GM18502 (cell line): ENCODE measurements at regions not wholly inside any gene's neighbourhood (a gene's known extent, or its start where the extent isn't known, plus 50 kb on each side); places are given as distances from the start of the nearest gene placed in this dataset.
A peak's percentile ranks its signal among the peaks of the same experiment; 100 is the strongest.

Experiments used
- ATAC-seq: cut with Tn5 transposase; IDR thresholded peaks from one replicate; pipeline ENCODE4 v1.9.1; 2021; ENCODE audit warnings: mild to moderate bottlenecking; ENCODE audit not compliant: unreplicated experiment, poor library complexity

DNA sequence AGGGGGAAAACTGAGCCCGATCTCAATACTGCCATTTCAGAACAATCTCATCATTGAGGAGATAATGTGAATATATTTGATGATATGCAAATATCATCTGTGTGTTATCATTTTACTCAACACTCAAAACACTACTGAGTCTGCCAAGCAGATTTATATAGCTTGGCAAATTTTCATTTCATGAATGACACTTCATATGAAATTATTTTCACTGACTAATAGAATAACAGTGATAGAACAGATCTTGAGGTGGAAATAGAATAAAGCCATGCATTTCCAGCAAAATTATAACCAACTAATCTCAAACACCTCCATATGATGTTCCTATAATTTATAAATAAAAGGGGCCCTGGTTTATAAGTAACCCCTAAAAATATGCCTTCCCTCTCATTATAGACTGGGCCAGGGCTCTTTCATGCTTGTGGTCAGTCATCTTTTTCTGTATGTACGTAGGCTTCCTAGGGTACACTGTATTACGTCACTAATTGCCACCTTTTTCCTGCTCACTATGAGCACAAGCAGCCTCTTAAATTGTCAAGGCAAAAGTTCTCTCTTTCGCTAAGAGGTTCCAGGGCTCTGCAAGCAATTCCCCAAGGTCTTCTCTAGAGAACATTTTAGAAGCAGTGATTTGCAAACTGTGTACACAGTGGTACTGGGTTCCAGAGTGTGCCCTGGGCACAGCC, 197.1 kb upstream of the FOXN3 start:
- no peak for ATAC-seq

DNA sequence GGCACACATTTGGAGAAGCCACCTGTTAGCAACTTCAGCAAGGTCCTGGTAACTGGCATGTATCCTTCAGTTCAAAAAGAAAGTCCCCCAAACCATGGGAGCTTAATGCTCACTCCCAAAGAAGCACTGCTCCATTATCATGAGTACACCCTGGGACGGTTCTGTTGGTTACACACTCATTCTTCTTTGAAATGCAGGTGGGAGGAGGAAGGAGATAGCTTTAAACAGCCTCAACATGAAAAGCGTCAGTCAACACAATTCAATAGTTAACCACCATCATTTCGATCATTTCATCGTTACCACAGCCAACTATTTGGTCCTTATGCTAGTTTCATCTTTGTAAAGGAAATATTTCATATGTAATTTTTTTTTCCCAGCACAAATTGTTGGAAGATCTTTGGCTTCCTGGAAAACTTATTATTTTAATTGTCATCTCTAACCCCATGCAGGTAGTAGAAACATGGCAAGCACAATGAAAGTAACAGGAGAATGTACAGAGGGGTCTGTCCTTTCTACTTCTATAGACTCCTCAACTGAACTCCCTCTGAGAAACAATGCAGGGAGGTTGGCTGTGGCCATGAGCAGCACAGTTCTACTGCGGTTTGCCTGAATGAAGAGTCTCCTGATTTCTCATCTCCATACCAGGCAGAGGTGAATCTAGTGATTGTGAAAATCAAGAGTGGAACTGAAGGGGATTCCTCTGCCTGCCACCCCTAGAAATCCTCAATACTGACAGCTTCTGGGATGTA, 196.4 kb upstream of the FOXN3 start:
- ATAC-seq = no peak

DNA sequence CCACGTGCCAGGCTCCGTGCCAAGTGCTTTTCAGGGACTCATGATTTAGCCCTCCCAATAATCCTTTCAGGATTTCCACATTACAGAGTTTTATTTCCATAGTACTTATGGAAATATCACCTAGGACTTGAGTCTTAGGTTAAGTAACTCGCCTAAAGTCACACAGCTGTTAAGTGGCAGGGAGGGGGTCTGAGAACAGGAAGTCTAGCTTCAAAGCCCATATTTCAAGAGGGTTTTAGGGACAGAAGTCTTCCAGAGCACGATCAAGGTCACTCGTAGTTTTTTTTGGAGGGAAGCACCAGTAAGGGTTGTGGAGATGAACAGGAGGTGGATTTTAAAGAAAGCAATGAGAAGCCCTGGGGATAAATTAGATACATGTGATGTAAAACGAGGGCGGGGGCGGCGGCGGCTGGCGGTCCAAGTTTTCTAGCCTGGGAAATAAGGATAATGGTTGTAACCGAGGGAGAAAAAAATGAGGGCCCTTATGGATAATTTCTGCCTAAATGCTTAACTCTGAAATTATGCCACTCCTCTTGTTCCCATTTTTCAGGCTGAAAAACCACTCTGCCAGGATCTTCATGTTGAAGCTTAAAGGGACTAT, 192.6 kb upstream of the FOXN3 start:
- ATAC-seq = no peak

DNA sequence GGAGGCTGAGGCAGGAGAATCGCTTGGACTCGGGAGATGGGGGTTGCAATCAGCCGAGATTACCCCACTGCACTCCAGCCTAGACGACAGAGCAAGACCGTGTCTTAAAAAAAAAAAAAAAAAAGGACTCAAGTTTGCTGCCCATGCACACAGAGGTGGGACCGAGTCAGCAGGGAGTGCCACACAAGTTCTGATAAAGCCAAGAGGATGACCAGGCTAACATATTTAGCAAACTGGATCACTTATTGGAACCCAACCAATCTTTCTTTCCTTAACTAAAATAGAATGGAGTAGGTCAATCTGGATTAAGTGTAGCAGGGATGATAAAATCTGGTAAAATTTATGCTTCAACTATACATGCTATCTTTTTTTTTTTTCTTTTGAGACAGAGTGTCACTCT, 190.4 kb upstream of the FOXN3 start:
- no peak for ATAC-seq

DNA sequence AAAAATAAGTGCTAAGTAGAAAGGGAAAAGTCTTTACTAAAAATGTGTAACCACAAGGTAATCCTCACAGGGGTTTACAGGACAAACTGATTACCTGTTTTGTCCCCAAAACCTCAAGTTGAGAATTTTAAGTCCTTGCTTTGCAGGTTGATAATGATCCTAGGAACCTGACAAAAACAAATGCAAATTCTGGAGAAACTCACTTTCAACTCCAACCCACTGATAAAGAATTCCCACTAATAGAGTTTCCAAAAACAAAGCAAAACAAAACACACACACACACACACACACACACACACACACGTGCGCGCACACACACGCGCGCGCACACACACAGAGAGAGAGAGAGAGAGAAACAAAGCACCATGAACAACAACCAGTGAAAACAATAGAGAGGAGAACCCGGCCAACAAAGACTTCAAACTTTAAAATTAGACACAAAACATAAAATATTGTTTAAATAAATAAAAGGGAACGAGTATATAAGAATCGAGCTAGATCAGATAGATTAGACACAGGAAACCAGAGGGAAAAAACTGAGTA, 187.0 kb upstream of the FOXN3 start:
- ATAC-seq = no peak

DNA sequence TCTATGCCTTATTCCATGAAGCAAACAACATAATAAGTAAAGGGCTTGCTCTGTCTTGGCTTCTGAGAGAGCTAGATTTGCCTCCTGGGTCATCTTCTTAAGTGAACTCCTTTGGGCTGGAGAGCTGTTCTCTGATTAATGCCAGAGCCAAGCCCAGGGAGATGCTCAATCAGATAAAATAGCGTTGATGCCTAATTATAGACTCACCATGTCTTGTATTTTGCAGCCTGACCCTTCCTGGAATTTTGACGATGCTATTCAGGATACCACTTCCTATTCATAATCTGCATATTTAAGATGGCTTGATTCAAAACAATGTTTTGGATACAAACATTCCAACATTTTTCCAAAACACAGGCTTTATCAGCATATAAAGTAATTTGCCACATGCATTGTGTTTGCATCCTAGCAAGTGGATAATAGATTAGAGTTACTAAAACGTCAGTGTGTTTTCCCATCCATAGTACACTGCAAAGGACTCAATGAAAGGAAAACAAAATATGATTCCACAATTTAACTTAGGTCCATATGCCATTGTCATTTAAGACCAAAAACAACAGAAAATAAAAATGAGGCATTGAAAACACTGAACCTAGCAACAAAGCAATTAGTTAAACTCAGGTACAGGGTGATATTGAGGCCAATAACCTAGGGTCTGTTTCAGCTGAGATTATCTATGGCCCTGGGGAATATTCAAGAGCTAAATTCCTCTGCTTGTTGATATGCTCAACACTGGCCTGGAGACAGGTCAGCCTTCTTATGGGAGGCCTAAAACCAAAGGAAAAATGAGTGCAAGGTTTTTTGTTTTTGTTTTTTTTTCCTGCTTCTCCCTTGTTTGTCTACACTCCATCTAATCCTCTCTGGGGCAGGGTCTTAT, 184.2 kb upstream of the FOXN3 start:
- no peak for ATAC-seq

DNA sequence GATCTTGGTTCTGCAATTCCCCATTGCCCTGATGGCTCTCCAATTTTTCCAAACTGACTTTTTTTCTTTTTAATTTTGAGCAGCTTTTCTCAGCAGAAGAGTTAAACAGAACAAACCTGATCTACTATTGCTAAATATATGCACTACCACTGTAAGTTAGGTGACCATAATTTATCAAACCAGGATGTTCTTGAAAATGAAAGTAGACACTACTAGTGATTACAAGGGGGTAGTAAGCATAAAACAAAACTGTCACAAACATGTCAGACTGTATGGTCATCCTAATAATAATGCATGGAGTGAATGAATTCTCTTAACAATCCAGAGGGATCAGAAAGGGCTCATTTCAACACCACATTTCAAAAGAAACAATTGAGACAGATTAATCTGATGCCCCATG, 183.0 kb upstream of the FOXN3 start:
- no peak for ATAC-seq

DNA sequence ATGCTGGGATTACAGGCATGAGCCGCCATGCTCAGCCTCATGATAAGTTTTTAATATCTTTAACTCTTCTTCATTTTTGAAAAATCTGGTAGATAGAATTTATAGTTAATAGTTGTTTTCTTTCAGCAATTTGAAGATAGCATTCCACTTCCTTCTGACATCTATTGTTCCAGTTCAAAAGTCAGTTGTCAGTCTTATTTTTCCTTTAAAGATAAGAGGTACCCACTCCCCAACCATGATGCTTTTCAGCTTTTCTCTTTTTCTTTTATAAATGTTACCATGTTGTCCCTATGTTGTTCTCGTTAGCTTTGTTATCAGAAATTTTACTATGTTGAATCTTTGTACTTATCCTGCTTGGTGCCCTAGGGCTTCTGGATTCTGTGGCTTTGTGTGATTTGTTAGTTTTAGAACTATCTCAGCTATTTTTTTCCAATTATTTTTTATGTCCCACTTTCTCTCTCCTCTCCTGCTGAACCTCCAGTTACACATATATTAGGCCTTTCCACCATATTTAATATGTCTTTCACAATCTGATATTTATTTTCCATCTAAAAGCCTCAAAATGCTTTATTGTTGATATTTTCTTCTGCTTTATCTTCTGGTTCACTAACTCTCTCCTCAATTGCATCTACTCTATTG, 181.6 kb upstream of the FOXN3 start:
- ATAC-seq = no peak

DNA sequence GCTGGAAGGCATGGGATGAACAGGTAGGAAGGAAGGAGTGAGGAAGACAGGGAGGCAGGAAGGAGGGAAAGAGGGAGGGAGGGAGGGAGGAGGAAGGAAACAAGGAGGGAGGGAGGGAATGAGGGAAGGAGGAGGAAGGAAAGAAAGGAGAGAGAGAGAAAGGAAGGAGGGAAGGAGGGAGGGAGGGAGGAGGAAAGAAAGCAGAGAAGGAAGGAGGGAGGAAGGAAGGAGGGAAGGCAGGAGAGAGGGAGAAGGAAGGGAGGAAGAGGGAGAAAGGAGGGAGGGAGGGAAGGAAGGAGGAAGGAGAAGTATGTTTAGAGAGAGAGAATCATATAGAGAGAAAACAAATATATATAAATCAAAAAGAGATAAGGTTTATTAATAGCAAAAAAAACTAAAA, 175.9 kb upstream of the FOXN3 start:
- no peak for ATAC-seq

DNA sequence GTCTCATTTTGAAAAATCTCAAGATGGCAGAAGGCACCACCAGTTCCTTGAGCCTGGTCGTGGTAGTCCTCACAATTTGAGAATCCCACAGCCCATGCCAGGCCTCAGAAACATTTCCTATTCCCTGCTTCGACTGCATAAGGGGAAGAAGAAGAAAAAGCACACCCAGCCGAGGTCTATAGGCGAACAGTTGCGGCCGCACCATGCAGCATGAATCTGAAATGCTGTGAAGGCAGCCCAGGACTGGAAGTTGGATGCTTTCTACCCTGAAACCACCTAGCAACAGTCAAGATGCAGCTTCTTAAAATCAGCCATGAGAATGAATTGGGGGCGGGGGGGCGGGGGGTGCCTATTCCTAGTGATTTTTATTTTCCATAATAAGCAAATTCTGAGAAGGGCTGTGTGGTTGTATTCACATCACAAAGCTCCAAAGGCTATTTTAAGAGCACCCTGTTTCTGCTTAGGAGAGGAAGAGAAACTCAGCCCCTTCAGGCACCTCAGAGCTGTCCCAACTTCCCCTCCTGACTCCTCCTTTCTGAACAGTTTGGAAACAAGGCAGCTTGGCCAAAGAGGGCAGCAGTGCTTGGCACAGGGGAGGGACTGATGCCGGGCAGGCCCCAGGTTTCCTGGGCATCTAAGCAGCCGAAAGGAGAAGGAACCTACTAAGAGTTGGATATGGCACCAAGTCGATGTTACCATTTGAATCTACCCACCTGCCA, 172.5 kb upstream of the FOXN3 start:
- peak; percentile 80 for ATAC-seq

DNA sequence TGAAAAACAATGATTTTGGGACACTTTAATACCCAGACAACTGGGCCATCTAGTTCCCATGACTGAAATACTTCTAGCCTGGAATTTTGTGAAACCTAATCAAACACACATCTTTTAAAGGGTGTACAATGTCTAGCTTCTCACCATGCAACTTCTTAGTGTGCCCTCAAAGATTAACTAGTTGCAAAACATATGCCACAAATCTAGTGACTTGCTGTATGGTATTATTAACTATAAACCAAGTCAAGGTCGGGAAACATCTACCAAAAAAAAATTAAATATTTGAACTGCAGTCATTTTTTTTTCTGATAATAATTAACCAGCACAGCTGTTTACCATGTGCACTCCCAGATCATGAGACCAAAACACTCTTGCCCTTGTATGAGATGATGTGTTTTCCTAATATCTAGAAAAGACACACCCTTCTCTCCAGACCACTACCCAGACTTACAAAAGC, 171.8 kb upstream of the FOXN3 start:
- ATAC-seq = no peak

DNA sequence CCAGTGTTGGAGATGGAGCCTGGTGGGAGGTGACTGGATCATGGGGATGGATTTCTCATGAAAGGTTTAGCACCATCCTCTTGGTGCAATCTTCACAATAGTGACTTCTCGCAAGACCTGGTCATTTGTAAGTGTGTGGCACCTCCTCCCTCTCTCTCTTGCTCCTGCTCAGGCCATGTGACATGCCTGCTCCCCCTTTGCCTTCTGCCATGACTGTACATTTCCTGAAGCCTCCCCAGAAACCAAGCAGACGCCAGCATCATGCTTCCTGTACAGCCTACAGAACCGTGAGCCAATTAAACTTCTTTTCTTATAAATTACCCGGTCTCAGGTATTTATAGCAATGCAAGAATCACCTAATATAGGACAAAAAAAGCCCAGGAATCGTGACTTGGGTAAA, 171.0 kb upstream of the FOXN3 start:
- no peak for ATAC-seq

DNA sequence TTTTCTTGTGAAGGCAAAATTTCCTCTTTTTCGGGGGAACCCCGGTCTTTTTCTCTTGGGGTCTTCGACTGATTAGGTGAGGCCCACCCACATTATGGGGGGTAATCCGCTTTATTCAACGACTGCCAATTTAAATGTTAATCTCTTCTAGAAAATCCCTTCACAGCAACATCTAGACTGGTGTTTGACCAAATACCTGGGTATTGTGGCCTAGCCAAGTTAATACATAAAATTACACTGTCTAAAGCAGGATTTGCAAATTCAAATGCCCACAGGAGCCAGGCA, 170.0 kb upstream of the FOXN3 start:
- ATAC-seq = no peak

DNA sequence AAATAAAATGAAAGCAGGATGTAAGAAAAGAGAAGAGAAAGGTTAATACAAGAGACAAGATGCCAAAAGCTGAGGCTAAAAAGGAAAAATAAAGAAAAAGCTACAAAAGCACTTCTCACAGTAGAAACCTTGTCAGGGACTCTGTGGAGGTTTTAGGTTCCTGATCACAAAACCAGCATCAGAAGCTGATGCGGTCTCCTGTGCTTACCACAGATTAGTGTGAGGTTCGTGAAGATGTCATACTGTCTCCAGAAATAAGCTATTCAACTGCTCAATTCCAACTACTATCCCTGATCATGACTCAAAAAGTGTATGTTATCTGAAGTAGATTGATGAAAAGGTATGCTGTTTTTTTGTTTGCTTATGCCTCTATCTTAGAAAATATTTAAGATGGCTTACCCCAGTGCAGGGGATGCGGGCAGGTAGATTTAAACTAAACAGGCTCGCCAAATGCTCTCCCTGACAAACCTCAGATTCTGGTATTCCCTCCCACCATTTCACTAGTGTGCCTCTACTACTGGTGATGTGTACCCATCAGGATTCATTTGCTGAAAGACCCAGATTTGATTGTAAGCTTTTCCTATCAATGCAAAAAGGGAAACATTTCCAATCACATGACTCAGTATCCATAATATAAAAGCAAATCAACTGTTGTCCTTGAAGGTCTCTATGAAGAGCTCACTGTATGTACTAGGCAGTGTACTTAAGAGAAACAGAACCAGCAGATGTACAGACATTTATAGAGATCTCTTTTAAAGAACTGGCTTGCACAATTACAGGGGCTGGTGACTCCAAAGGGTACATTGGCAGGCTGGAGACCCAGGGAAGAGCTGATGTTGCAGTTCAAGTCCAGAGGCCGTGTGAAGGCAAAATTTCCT, 169.5 kb upstream of the FOXN3 start:
- no peak for ATAC-seq

DNA sequence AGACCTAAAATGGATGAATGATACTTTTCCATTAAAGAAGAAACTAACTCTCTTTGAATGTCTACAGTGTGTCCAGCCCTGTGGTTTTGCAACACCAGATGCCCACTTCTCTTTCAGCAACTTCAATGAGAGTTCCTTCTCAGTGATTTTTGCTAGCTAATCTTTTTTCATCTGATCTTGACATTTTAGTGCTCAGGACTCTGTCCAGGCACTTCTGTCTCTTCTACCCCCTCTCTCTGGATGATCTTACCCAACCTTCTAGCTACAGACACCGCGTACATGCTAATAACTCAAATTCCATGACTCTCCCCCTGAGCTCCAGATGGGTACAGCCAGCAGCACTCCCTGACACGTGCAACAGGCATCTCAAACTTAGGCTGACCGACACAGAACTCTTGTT, 161.1 kb upstream of the FOXN3 start:
- no peak for ATAC-seq

DNA sequence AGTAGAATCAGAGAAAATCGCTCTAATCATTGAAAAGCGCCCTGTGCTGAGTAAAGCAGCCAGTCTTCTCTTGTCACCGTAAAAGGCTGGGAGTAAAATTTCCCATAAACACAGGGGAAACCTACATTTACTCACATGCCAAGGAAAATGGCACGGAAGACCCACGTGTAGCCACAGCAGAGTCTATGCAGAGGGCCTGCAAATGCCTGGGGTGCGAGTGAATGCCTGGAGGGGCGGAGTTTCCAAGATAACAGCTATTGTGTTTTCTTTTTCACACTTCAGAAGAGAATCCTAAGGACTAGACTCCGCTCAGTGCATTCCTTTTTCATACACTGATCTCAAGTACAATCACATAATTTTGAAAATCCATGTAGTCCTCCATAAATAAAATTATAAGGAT, 159.9 kb upstream of the FOXN3 start:
- no peak for ATAC-seq

DNA sequence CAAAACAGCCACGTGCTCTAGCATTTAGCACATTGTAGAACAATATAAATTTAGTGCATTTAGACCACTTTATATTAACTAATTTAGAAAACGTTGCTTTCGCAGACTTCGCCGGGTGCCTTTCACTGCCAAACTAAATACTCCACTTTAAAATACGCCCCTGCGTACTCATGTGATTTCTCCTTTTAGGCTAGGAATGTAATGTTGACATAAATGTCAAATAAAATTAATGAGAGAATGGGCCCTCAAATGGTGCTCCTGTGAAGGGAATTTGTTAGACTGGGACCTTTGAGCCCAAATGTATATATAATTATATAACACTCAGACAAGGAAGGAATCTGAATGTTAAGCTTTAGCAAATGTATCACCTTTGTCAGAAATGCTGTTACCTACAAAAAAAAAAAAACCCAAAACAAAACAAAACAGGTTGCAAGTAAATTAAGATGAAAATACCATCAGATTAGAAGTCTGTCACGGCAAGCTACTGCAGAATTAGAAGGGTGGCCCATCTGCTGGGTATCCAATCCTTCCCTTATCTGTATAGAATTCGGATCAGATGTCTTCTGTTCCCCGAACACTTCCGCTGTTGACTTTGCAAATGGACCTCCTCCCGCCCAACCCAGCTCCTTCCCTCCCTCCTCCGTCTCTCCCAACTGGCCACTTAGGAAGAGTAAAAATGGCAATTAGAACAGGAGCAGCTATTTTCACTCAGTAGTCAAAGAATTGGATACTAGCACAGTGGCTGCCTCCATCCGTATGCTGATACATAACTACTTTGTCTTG, 159.3 kb upstream of the FOXN3 start:
- no peak for ATAC-seq
